DMS114 treated with DMSO at 0.1 percent for 48 hours (cell line): ENCODE measurements at regions not wholly inside any gene's neighbourhood (a gene's known extent, or its start where the extent isn't known, plus 50 kb on each side); places are given as distances from the start of the nearest gene placed in this dataset.
"Not testable (repeated sequence)": the region's sequence is repeated elsewhere in the genome, so short reads cannot be mapped to it uniquely, and the experiment has no call there.

Experiments
- DNase-seq: peaks from one replicate; lab custom pipeline; 2025; ENCODE audit not compliant: unreplicated experiment; lab: John Stamatoyannopoulos, UW

DNA sequence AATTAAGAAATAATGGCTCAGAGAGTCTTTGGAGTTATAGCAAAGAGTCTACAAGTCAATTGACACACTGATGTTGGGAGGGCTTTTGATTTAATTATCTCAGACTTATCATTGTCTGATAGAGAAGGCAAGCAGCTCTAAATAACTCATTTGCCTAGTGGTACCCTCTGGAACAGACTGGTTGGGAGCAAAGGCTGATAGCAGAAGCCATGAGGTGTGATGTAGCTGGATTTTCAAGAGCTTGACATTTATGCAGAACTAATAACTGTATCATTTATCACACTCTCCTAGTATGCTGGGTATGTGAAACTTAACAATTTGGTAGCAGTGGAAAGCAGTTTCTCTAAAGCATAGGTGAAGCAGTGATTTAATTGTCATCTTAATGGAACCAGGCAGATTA, 380.6 kb downstream of the TENT5A start:
- no peak for DNase-seq

DNA sequence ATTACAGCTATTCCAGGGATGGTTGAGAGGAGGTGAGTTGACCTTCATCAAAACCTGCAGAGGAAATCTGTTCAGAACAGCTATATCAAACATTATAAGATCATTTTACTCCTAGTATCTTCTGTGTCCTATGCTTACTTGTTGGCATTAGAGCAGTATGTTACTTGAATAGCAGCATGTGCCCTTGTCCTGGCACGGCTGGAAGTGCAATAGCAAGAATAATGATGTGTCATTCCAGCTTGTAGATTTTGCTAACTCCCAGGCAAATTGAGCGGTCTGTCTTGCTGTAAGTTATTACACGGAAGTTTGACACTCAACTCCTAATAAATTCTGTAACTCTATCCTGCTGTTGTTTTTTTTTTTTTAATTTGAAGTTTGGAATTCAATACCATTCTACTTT, 385.5 kb downstream of the TENT5A start:
- DNase-seq: no peak

DNA sequence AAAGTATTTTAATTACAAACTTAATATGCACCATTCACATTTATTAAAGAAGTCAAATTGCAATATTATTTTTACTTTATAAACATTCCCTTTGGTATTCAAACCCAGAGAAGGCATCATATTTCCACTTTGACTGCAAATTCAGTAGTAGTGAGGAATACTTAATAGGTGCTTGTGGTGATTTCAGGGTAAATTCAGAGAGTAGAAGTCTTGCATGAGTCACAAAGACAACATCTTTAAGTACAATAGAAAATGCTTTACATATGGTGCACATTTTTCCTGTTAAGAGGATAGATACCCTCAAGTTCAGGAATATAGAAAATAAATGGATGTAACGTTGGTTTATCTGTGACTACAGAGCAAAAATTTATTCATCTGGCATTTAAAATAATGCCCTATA, 390.2 kb downstream of the TENT5A start:
- no peak for DNase-seq

DNA sequence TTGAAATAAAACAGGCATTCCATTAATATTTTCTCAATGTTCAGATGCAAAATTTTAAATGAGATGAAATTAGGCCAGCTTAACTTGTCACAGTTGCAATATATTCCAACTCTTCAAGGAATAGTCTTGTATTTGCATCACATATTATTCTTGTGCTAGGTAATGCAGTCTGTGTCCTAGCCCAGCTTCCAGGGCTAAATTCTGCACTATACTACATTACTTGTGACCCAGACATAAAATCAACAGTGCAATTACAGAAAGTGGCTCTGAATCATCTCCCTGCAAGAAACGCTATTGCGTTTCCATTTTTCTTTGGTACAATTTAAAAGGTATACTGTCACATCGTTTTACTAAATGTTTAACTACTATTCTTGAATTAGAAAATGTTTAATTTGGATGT, 399.2 kb downstream of the TENT5A start:
- DNase-seq: no peak

DNA sequence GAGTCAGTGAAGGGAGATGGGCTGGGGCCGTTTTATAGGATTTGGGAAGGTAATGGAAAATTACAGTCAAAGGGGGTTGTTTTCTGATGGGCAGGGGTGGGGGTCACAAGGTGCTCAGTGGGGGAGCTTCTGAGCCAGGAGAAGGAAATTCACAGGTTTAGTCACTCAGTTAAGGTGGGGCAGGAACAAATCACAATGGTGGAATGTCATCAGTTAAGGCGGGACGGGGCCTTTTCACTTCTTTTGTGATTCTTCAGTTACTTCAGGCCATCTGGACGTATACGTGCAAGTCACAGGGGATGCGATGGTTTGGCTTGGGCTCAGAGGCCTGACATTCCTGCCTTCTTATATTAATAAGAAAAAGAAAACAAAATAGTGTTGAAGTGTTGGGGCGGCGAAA, 408.5 kb downstream of the TENT5A start:
- DNase-seq: not testable (repeated sequence)

DNA sequence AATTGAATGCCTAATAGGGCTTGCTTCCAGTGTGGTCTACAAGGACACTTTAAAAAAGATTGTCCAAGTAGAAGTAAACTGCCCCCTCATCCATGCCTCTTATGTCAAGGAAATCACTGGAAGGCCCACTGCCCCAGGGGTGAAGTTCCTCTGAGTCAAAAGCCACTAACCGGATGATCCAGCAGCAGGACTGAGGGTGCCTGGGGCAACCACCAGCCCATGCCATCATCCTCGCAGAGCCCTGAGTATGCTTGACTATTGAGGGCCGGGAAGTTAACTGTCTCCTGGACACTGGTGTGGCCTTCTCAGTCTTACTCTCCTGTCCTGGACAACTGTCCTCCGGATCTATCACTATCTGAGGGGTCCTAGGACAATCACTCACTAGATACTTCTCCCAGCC, 411.5 kb downstream of the TENT5A start:
- no peak for DNase-seq

DNA sequence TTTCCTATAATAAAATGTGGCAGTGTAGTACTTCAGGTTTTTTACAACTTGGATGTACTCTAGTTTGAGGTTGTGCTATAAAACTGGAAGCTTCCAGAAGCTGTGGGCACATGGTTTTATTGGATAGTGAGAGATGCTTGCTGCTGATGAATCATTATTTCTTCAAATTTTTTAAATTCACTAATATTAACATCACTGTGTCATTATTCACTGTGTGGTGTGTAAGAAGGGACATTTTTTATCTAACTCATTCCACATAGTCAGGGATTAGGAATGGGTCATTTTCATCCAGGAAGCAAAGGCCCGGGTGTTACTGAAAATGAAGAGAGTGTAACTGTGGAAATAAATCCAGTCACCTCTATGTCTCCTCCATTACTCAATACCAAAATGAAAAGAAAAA, 421.0 kb downstream of the TENT5A start:
- DNase-seq: no peak

DNA sequence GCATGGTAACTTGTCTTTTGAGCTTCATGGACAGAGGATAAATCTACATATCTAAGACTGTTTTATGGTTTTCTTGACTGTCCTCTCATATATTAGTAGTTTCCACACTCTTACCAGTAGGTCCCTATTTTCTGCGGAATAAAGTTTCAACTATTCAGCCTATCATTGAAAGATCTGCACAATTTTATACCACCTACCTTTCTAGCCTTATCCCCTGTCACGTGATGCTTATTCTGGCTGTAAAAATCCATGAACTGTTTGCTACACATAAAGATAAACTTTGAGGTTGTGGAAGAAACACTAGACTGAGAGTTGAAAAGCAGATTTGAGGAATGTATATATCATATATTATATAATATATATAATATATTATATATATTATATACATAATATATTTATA, 423.8 kb downstream of the TENT5A start:
- DNase-seq: no peak

DNA sequence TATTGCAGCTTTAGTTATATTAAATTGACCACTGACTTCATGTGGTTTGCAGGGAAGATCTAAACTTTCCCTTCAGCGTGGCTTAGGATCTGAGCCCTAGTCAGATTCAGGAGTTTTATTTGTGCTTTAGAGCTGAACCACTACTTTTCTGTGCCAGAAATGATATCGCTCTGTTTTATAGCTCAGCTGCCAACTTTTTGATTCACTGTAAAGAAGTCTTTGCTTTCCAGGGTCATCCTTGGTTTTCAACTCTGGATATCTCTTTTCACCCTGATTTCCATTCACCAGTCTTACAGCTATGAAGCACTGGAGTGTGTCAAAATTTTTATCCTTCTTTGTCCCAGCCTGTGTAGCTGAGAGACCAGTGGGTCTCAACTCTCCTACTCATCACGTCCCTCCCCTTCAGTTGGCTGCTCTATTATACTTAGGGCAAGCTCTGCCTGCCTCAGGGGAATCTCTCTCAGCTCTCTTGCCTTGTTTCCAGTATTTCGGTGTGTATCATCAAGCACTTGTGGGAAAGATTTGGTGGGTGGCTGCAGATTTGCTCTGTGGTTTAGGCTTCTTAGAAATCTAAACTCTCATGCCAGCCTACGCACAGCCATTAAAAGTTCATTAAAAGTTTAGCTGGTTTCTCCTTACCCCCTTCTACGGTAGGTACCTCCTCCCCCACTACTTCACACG, 425.5 kb downstream of the TENT5A start:
- no peak for DNase-seq

DNA sequence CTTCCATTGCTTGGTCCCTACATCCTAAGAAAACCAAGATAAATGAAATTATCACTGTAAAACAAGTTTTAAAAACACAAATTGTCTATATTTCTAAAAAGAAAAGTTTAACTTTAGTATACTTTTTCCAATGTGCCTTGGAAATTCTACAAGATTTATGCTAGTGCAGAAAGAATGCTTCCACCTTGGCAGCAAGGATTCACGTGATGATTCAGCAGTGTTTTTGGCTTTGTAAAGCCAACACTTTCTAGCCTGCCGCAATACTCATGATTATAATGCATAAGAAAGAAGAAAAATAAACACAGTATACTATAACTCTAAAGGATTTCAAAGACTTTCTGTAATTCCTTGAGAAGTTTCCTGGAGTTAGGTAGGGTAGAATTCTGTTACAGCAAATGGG, 442.7 kb downstream of the TENT5A start:
- no peak for DNase-seq

DNA sequence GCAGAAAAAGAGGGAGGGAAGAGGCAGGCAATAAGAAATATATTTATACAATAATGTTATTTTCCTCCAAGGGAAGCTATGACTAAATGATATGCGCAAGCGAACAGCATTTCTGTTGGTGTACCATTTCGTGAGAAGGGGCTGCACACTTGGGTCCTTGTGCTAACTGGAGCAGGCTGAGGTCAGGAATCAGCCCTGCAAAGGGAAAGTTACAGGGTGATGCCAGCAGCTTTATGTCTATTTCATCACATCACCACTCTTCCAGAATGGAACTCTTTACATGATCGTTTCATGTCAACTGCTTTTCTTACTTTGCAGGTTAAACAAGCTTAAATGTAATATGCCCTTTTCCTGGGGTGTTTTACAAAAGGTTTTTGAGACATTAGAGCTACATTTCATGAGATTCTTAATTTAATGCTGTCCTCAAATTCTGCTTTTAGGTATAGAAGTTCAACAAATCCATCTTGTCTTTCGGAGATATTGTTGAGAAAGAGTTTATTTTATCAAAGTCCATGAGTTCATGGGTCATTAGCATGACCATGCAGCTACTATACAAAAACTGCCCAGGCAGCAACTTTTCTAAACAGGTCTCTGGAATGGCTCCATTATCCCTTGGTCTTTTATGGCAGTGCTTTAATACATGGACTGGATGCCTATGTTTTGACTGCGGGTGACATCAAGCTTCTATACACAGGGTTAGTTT, 443.8 kb downstream of the TENT5A start:
- no peak for DNase-seq

DNA sequence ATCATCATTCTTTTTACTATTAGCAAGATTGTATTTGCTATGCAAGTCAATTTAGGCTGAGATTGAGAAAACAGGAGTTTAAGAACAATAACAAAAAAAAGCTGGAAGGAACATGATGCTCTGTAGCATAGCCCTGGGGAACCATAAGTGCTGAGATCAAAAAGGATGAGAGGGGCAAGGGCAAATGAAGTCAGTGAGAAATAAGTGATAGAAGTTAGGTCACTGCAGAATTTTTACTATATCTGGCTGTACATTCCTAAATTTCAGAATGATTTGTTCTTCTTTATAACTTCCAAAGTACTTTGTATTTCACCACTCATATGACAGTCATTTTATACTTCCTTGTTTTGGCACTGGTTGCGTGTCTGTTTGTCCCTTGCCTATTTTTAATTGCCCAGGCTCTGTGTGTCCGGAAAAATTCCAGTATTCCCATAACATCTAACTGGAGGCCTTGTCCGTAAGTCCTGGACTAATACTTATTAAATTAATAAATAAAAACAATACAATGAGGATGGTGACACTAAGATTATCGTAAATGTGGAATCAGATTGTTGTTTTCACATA, 444.7 kb downstream of the TENT5A start:
- no peak for DNase-seq

DNA sequence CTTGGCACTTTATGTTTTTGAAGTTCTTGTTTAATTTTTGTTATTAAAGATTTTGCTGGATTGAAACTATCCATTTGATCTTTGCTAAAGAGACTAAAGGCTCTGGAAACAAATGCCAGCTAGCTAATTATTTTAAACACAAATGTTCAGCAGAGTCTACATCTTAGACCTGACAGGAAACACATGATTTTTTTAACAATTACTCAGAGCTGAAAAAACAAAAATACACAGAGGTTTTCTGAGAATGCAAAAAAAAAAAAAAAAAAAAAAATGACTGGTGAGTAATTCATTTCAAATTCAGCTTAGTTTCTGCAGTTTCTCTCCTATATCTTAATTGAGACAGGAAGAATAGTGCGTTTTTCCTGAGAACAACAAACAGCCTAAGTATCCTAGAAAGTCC, 448.0 kb downstream of the TENT5A start:
- no peak for DNase-seq

DNA sequence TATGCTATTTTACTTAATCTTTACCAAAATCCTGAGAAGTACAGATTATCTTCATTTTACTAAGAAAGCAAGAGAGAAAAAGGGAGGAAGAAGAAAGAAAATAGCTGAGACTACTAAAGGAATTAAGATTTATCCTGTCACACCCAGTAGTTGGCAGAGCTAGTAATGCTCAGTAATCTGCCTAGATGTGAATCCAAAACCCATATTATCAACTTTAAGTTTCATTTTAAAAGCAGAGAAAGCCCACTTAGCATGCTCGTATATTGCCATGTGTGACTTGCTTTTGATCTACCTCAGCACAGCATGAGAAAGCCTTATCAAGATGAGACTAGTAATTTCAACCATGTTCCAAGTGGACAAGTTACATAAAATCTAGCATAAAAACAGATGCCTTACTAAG, 451.5 kb downstream of the TENT5A start:
- no peak for DNase-seq

DNA sequence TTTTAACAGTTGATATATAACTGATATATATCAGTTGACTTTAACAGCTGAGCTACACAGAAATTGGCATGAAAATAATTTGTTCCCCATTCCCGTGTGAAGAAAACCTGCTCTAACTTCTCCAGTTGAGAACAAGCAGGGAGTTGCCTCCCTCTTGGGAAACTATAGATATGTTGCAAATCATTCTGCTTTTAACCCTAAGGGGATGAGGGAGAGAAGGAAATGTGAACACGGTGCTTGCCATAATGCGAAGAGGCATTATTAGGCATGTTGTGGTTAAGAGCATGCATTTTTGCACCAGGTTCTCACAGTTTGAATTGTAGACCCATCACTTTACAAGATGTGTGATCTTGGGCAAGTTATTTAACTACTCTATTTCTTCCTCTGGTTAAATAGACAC, 453.7 kb downstream of the TENT5A start:
- no peak for DNase-seq

DNA sequence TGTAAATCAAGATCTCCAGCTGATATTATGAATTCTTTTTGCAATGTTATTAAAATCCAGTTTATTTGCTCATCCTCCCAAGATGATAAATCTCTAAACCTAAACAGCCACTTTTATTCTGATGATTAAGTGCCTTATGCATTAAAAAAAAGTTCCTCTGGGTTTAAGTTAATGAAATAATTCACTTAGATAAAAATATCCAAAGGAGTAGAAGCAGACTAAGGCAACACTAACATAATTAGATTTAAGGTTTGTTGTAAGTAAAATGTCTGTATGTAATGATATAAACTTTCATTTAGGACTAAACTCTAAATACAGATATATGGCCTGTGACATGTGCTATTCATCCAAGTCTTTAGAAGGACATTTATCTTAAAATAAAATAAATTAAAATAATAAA, 457.2 kb downstream of the TENT5A start:
- no peak for DNase-seq

DNA sequence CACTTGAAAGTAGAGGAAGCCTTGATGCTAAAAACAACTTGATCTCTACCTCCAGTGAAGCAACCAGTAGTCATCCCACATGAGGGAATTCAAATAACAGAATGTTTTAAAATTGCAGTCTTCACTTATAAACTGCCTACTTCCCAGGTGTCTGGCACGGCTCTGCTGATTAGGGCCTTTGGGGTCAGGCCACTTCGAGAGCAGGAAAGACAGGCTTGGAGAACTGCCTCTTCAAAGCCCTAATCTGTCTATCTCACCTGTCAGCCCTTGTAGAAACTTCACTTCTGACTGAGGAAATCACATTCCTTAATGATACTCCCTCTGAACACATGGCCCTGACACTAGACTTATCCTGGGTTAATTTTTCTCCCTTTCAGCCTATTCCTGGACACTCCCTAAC, 458.6 kb downstream of the TENT5A start:
- DNase-seq: no peak

DNA sequence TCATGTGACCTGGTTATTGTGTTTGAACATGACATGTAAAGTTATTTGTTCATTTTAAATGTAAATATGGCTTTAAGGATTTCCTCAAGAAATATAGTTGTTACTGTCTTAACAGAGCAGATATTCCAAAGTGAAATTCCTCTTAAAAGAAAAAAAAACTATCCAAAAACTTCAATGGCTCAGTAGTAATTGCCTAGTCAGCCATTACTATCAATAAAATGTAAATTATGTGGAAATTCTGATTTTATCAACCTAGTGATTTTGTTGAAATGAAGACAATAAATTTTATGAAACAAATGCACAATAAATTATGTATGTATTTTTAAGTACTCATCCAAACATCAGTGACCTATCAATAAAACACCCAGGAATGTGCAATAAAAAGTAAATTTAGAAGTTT, 463.3 kb downstream of the TENT5A start:
- DNase-seq: no peak

DNA sequence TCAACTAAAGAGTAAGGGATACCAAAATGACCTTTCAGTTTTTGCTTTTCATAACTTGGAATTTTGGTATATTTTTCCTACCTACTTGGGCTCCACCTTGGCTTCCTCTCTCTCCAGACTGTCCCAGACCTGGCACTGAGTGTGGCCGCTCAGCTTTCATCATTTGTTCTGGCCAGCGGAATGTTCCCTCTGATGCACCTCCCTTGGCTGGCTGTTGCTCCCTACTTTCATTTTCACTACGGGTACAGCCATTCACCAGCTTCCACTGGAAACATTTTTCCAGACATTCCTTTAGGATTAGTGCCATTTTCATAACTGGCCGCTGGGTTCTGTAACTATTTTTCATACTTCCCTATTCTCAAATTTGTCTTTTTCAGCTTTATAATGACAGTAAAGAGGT, 487.4 kb downstream of the TENT5A start:
- no peak for DNase-seq

DNA sequence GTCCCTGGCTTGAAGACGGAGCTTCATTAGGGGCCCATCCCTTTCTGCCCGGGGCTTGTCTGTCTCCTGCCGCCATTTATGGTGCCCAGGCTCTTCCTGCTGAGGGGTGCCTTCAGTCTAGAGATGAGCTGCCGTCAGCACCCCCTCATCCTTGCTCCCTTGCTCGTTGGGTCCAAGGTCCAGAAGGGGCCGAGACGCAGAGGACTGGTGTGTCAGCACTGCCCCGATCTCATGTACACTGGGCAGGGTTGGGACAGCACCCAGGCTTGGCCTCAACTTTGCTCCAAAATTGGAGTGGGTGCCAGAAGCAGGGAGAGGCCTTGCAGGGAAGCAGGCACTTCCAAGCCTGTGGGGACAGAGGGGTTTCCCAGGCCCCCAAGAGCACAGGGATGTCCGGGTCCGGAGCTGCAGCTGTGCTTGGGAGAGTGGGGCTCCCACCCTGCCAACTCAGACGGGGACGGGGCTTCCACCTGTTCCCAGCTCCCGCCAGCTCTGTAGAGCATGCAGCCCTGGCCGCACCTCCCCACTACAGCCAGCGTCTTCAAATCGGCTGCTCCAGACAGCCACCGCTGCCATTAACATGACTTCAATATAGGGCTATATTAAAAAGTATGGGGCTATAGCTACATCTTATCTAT, 488.8 kb downstream of the TENT5A start:
- DNase-seq: no peak

DNA sequence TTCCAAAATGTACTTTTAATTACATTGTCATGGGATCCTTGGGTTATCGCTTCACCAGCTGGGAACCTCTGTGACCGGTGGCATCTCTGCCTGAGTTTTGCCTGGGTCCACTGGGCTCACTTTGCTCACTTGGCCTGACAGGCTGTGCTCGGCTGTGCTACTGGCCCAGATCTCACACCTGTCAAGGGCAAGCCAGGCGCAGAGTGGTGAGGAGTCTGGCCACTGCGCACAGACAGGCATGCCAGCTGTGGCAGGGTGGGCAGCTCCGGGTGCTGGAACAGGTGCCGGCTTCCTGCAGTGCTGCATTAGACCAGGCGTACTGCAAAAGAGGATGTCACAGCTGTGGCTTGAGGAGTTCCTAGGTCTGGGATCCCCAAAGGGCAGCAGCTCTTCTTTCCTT, 489.8 kb downstream of the TENT5A start:
- DNase-seq: no peak

DNA sequence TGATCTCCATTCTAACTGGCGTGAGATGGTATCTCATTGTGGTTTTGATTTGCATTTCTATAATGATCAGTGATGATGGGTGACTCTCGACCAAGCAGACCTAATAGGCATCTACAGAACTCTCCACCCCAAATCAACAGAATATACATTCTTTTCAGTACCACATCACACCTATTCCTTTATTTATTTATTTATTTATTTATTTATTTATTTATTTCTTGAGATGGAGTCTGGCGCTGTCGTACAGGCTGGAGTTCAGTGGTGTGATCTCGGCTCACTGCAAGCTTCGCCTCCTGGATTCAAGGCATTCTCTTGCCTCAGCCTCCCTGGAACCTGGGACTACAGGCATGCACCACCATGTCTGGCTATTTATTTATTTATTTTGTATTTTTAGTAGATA, 496.3 kb downstream of the TENT5A start:
- not testable (repeated sequence) for DNase-seq
